GM12878 (cell line): ENCODE measurements at regions not wholly inside any gene's neighbourhood (a gene's known extent, or its start where the extent isn't known, plus 50 kb on each side); places are given as distances from the start of the nearest gene placed in this dataset.

Experiments
- ATAC-seq: fragments of 200-7000 bp; cut with Tn5 transposase; 3 replicates; pipeline ENCODE4 v1.9.1; 2020; ENCODE audit warnings: mild to moderate bottlenecking, moderate library complexity
- BruUV-seq: library from RNA; stranded (reverse); fragments of 400-500 nt; replicated peaks from 2 replicates; lab custom pipeline; 2021; lab: Mats Ljungman, UMichigan
- CTCF ChIA-PET: fragments of 300-600 bp; sonication (Branson Sonifier 250); formaldehyde crosslinking; extraction: SDS; loops from one replicate; lab custom pipeline; 2021; ENCODE audit warnings: inconsistent platforms; lab: Yijun Ruan, JAX
- POLR2A ChIA-PET: fragments of 350-600 bp; formaldehyde crosslinking; extraction: SDS; loops from one replicate; lab custom pipeline; 2021; ENCODE audit warnings: inconsistent platforms; lab: Charles Lee
- RAD21 ChIA-PET: fragments of 300-600 bp; sonication (Branson Sonifier 250); formaldehyde crosslinking; loops from one replicate; lab custom pipeline; 2023; ENCODE audit warnings: antibody characterized with exemption; ENCODE audit not compliant: unreplicated experiment; lab: Charles Lee
- SMC1A ChIA-PET: fragments of 300-600 bp; sonication (Branson Sonifier 250); formaldehyde crosslinking; loops from one replicate; lab custom pipeline; 2023; ENCODE audit not compliant: unreplicated experiment, uncharacterized antibody; lab: Charles Lee
- DNase-seq: peaks from one replicate; pipeline ENCODE4 v3.0.0-alpha.2; 2011; ENCODE audit warnings: low read depth, low spot score
- FAIRE-seq: peaks from 3 replicates; lab custom pipeline; 2011; peaks lifted over from hg19 to GRCh38; lab: Jason Lieb, UNC
- H2AFZ ChIP-seq: 2 replicates; pipeline ENCODE4 v1.6.0; 2011; ENCODE audit warnings: low read depth, low read length, control low read depth; ENCODE audit not compliant: control insufficient read depth
- H3K27ac ChIP-seq: 2 replicates; pipeline ENCODE4 v1.5.1; 2011; ENCODE audit warnings: control low read depth; ENCODE audit not compliant: control insufficient read depth, insufficient read depth
- H3K27me3 ChIP-seq, 2 experiments: replicated peaks in 1 of 2; 2 replicates each; pipeline versions ENCODE4 v1.6.0 to v1.6.1; 2011; ENCODE audit warnings: low read length in 1 of 2; ENCODE audit not compliant: control insufficient read depth in 2 of 2, insufficient read depth in 2 of 2
- H3K36me3 ChIP-seq, 2 experiments: 2 replicates each; pipeline ENCODE4 v1.5.1; 2011; ENCODE audit warnings: low read length in 1 of 2; ENCODE audit not compliant: control insufficient read depth in 2 of 2, insufficient read depth in 2 of 2
- H3K4me1 ChIP-seq: 2 replicates; pipeline ENCODE4 v1.6.1; 2011; ENCODE audit warnings: mild to moderate bottlenecking, low read length, moderate library complexity, mixed read lengths; ENCODE audit not compliant: control insufficient read depth, insufficient read depth
- H3K4me2 ChIP-seq: 2 replicates; pipeline ENCODE4 v1.6.0; 2011; ENCODE audit warnings: control low read depth; ENCODE audit not compliant: control insufficient read depth, insufficient read depth
- H3K4me3 ChIP-seq: fragments of 200-600 bp; sonication (generic); 2 replicates; pipeline ENCODE4 v1.5.1; 2016
- H3K79me2 ChIP-seq: 2 replicates; pipeline ENCODE4 v1.6.0; 2011; ENCODE audit warnings: low read length; ENCODE audit not compliant: control insufficient read depth, insufficient read depth
- H3K9ac ChIP-seq: 2 replicates; pipeline ENCODE4 v1.8.0; 2011; ENCODE audit warnings: low read length, control low read depth, mixed read lengths; ENCODE audit not compliant: control insufficient read depth, insufficient read depth
- H3K9me3 ChIP-seq: replicated peaks from 3 replicates; pipeline ENCODE4 v1.5.1; 2011; ENCODE audit warnings: mild to moderate bottlenecking, low read length; ENCODE audit not compliant: control insufficient read depth, insufficient read depth
- H4K20me1 ChIP-seq: 2 replicates; pipeline ENCODE4 v1.6.0; 2011; ENCODE audit not compliant: control insufficient read depth, insufficient read depth
- E2F8 ChIP-seq: fragments of 450-650 bp; IDR thresholded peaks from 2 replicates; pipeline ENCODE4 v1.6.1; 2018; ENCODE audit warnings: mild to moderate bottlenecking, low read depth, moderate library complexity; ENCODE audit not compliant: partially characterized antibody
- EED ChIP-seq: sonication (generic); IDR thresholded peaks from 2 replicates; pipeline ENCODE4 v1.6.1; 2016; ENCODE audit warnings: antibody characterized with exemption, low read depth
- IRF5 ChIP-seq: fragments of 450-650 bp; IDR thresholded peaks from 2 replicates; pipeline ENCODE4 v1.6.1; 2017; ENCODE audit warnings: borderline replicate concordance
- NBN ChIP-seq: fragments of 450-650 bp; IDR thresholded peaks from 2 replicates; pipeline ENCODE4 v1.6.1; 2016
- NFXL1 ChIP-seq: fragments of 450-650 bp; IDR thresholded peaks from 2 replicates; pipeline ENCODE4 v1.6.1; 2017; ENCODE audit warnings: antibody characterized with exemption, mild to moderate bottlenecking, borderline replicate concordance
- POLR2AphosphoS2 ChIP-seq: IDR thresholded peaks from 2 replicates; pipeline ENCODE4 v1.6.1; 2011; ENCODE audit warnings: low read depth, mild to moderate bottlenecking, low read length, improper control_type of control experiment, moderate library complexity
- REST ChIP-seq: IDR thresholded peaks from 2 replicates; pipeline ENCODE4 v1.6.1; 2012; ENCODE audit warnings: mild to moderate bottlenecking, low read depth, low read length
- RFX5 ChIP-seq: IDR thresholded peaks from 2 replicates; pipeline ENCODE4 v1.6.1; 2011; ENCODE audit warnings: low read depth, low read length, improper control_type of control experiment
- SMAD5 ChIP-seq: IDR thresholded peaks from 2 replicates; pipeline ENCODE4 v1.6.1; 2016; ENCODE audit warnings: antibody characterized with exemption, low read depth
- SPI1 ChIP-seq: IDR thresholded peaks from 2 replicates; pipeline ENCODE4 v1.6.1; 2011; ENCODE audit warnings: low read depth, mild to moderate bottlenecking, low read length, moderate library complexity, borderline replicate concordance; ENCODE audit not compliant: insufficient read depth
- ZNF207 ChIP-seq: fragments of 450-650 bp; IDR thresholded peaks from 2 replicates; pipeline ENCODE4 v1.6.1; 2014; ENCODE audit warnings: antibody characterized with exemption, mild to moderate bottlenecking, borderline replicate concordance
- ZNF24 ChIP-seq: fragments of 450-650 bp; IDR thresholded peaks from 2 replicates; pipeline ENCODE4 v1.6.1; 2017; ENCODE audit warnings: antibody characterized with exemption, mild to moderate bottlenecking
- ZZZ3 ChIP-seq: IDR thresholded peaks from 2 replicates; pipeline ENCODE4 v1.6.1; 2011; ENCODE audit warnings: low read depth; ENCODE audit not compliant: control insufficient read depth, insufficient read length
- WGBS: methylation state at CpG from one replicate; pipeline ENCODE4 v1.1.6; 2016; ENCODE audit warnings: low lambda C conversion rate; ENCODE audit not compliant: insufficient replicate concordance, insufficient coverage; ENCODE audit errors: missing lambda C conversion rate; 5-methylcytosine and 5-hydroxymethylcytosine counted together
- in situ Hi-C: fragments of 300-500 bp; cut with MboI; formaldehyde crosslinking; loops from 9 replicates; pipeline ENCODE4 v1.14.3; 2018; ENCODE audit warnings: mixed read lengths
- intact Hi-C: fragments of 100-400 bp; cut with micrococcal nuclease; formaldehyde crosslinking; loops from one replicate; pipeline ENCODE4 v1.14.2; 2022; ENCODE audit not compliant: unreplicated experiment
- TF ChIP-seq, protein P1 (sequence below): IDR thresholded peaks from 2 replicates; pipeline ENCODE4 v1.6.1; 2011; ENCODE audit warnings: mild to moderate bottlenecking, low read depth, low read length, moderate library complexity; ENCODE audit not compliant: insufficient replicate concordance

GRCh38 chr4:100081491-100081890, 108.8 kb downstream of the DDIT4L start:
- no peak for TF ChIP-seq RFX5
- TF ChIP-seq ZNF207 = no peak
- TF ChIP-seq IRF5 = no peak
- no peak for TF ChIP-seq EED
- no peak for TF ChIP-seq SPI1
- no peak for TF ChIP-seq SMAD5
- TF ChIP-seq ZNF24 = no peak
- TF ChIP-seq NFXL1 = no peak
- no peak for TF ChIP-seq NBN
- TF ChIP-seq REST = no peak
- TF ChIP-seq, protein P1, sequence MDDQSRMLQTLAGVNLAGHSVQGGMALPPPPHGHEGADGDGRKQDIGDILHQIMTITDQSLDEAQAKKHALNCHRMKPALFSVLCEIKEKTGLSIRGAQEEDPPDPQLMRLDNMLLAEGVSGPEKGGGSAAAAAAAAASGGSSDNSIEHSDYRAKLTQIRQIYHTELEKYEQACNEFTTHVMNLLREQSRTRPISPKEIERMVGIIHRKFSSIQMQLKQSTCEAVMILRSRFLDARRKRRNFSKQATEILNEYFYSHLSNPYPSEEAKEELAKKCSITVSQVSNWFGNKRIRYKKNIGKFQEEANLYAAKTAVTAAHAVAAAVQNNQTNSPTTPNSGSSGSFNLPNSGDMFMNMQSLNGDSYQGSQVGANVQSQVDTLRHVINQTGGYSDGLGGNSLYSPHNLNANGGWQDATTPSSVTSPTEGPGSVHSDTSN = no peak
- TF ChIP-seq E2F8 = no peak
- TF ChIP-seq POLR2AphosphoS2 = no peak
- no peak for TF ChIP-seq ZZZ3
- intact Hi-C loops = no loop called here
- FAIRE-seq = no peak

More at GRCh38 chr4:100081491-100081890, 108.8 kb downstream of the DDIT4L start:
- no TSS peak for BruUV-seq
- POLR2A ChIA-PET = interaction anchor here (0.9 kb wide), 1 partner anchor 58 kb away, joined by 3 read pairs; no protein-coding TSS in a partner anchor
- Histone ChIP-seq H3K79me2 (no peaks in the 10 kb centered on the region), H2AFZ (no peak overlapping the region), H3K4me1 (no peaks in the 10 kb centered on the region), H3K4me3 (no peak overlapping the region), H4K20me1 (no peaks in the 10 kb centered on the region), H3K9ac (no peak overlapping the region), H3K27ac (no peak overlapping the region), H3K9me3 (no peaks in the 10 kb centered on the region; the same call in 2 of the 3 replicates), H3K36me3 (no peaks in the 10 kb centered on the region), H3K27me3 (no peaks in the 10 kb centered on the region), H3K4me2 (no peak overlapping the region)
- in situ Hi-C loops = no loop called here
- SMC1A ChIA-PET = interaction anchor here (0.7 to 1.0 kb wide), 3 partner anchors 10 to 1557 kb away, joined by 3 to 4 read pairs (median 3); no protein-coding TSS in a partner anchor
- CTCF ChIA-PET = interaction anchor here (0.7 to 9.9 kb wide), 4 partner anchors 10 to 732 kb away, joined by 3 to 120 read pairs (median 6); no protein-coding TSS in a partner anchor
- ATAC-seq = no peak
- WGBS = 0% methylated on average over 1 of the region's 1 CpG
- RAD21 ChIA-PET = interaction anchor here (0.8 to 3.3 kb wide), 2 partner anchors 10 to 12 kb away, joined by 3 to 30 read pairs; no protein-coding TSS in a partner anchor
- DNase-seq = no peak
